GM18505 (cell line): ENCODE measurements at regions not wholly inside any gene's neighbourhood (a gene's known extent, or its start where the extent isn't known, plus 50 kb on each side); places are given as distances from the start of the nearest gene placed in this dataset.
"Not testable (repeated sequence)": the region's sequence is repeated elsewhere in the genome, so short reads cannot be mapped to it uniquely, and the experiment has no call there.

Experiments used
- ATAC-seq: cut with Tn5 transposase; IDR thresholded peaks from one replicate; pipeline ENCODE4 v1.9.1; 2021; ENCODE audit not compliant: unreplicated experiment
- POLR2A ChIP-seq: IDR thresholded peaks from 4 replicates; pipeline ENCODE4 v1.6.1; 2011; ENCODE audit warnings: borderline replicate concordance; ENCODE audit not compliant: insufficient read depth, insufficient read length; ENCODE audit errors: extremely low read depth

DNA sequence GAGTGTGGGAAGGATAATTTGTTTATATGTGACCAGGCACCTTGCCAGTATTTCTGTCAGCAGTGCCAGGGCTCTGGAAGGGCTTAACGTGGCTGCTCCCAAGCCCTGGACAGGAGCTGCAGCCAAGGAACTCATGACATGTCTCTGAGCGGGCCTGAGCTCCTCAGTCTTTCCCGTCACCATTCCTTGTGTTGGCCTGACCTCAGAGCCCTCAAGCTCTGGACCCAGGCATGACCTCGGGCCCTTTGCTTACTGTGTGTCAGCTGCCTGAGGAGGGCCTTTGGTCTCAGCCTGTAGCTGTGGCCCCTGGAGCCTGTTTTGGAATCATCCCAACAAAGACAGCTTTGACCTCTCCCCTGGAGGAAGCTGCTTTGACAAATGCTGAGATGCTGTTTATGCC is 264.1 kb upstream of the PLET1 start:
- no peak for ATAC-seq

DNA sequence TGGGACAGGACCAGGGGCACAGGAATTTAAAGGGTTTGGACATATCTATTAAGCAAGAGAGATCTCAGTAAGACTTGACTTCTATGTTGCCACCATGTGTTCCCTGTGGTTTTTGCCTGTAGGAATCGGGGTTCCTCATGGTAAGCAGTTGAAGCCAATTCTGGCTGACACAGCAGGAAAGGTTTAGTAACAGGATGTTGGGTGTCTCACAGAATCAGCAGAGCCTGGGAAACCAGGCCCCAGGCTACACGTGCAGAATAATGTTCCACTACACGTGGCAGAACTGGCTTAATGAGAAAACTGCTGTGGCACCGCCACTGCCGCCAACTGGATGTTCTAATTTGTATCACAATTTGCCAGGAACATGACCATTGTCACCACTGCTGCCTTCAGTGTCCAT is 264.6 kb upstream of the PLET1 start:
- no peak for ATAC-seq
- no peak for TF ChIP-seq POLR2A

More for the DNA sequence above, 264.1 kb upstream of the PLET1 start:
- no peak for TF ChIP-seq POLR2A

DNA sequence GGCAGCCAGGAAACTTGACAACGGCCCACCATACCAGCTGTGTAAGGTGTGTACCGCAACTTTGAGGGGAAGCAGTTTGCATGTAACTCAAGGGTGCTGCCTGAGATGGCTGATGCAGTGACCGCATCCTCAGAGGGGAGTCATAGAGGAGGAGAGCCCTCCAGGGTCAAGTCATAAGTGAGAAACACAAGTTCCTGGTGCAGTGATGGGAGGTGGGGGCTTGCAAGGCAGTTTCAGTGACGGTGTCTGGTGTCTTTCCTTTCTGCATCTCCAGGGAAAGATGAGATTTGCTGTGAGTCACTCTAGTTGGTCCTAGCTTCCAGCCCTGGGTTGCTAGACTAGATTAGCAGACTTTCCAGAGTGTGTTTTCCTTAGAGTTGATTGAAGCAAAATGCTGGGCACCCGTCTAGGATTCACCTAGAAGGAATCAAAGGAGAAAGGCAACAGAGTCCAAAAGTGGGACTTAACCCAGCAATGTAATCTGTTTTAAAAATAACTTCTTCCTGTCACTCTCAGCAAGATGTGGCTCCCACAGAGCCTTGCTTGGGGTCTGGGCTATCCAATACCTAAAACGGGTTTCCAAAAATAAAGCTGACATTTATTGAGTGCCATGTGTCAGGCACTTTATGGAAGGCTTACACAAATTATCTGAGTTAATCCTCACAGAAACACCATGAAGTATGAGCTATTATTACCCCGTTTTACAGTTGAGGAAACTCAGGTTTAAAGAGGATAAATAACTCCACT is 265.4 kb upstream of the PLET1 start:
- no peak for ATAC-seq

DNA sequence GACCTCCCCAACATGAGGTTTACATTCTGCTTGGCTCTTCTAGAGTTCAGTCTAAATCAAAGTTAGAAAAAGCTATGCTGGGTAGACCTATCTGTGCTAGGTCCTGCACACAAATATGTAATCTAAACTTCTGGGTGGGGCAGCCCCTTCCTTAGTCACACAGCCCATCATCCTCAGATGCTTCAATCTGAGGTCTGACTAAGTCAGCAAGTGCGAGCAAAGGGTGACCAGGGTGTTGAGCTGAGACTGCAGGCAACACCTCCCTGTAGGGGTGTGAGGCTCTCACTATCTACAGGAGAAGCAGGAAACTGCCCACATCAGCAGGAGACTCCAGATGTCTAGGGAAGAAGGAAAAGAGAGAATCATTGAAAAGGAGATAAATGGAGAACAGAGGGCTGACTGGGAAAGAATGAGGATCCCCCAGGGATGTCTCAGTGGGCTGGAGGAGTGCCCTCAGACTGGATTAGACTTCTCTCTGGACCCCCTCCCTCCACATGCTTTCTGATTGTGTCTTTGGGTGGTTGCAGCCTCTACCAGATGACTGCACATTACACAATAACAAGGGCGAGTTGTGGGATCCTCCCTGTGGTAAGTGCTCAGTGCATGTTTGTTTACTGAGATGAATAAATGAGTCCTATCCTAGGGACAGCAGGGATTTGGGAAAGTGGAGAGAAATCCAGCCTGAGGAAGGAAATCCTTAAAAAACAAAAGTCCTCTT is 266.2 kb upstream of the PLET1 start:
- no peak for TF ChIP-seq POLR2A
- ATAC-seq = no peak

More for the DNA sequence above, 265.4 kb upstream of the PLET1 start:
- TF ChIP-seq POLR2A = no peak

DNA sequence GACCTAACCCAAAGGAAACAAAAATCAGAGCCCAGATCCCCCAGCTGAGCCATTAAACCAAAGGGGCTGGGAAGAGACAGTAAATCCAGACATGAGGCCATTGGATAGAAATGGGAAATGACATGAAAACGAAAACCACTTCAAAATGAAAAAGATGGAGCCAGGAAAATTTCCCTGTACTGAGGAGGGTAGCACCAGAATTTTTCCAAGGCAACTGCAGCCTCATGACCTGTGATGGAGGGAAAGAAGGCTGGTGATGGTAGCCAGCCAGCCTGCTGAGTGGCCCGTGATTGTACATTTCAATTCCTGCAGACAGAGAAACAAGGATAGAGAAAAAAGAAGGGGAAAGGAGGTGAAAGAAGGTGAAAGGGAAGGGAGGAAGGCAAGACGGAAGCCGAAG is 268.4 kb upstream of the PLET1 start:
- TF ChIP-seq POLR2A = no peak
- no peak for ATAC-seq

DNA sequence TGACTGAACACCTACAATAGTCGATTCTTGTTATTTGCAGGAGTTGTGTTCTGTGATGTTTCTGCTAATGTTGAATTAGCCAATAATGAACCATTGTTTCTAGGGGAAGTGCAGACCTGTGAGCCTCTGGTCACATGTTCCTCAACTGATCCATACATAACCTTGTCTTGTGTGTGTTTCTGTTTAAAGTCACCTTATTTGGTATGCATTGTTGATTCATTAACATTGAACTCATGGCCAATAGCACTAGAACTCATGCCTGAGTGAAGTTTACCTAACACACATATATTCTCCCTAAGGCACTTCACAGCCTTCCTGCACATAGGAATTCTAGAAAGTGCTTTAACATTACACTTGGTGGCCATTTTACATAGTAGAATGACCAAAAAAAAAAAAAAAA is 271.8 kb upstream of the PLET1 start:
- no peak for TF ChIP-seq POLR2A
- no peak for ATAC-seq

DNA sequence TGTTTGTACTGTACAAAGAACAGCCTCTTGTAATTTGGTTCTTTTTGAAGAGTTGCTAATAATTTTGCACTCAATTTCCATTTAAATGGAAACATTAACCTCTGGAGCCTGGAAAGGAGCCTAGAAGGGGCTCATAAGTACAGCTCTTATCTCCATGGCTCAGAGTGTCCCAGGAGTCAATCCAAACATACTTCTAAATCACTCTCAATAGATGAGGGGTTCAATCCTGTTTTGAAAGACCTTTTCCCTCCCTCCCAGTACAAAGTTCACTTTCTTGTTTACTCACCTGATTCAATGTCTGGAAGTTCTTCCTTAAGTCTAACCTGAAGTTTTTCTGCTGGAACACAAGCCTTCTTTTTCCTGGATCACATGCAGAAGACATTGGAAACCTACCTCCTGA is 273.0 kb upstream of the PLET1 start:
- no peak for ATAC-seq
- TF ChIP-seq POLR2A = no peak

DNA sequence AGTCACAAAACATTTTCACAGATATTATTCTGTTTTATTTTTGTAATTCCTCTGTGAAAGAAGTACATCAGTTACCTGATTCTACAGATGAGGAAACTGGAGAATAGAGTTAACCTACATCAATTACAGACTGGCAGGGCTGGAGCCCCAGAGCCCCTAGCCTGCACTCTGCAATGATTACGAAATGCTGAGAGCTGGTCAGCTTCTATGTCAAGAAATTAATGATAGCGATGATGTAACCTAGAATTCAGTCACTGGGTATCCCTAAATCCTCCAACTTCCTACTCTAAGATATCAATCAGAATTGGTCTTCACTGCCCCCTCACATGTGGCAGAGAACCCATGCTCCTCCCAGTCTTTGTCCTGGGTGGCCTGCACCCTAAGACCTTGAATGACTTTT is 273.5 kb upstream of the PLET1 start:
- no peak for ATAC-seq
- TF ChIP-seq POLR2A = no peak

DNA sequence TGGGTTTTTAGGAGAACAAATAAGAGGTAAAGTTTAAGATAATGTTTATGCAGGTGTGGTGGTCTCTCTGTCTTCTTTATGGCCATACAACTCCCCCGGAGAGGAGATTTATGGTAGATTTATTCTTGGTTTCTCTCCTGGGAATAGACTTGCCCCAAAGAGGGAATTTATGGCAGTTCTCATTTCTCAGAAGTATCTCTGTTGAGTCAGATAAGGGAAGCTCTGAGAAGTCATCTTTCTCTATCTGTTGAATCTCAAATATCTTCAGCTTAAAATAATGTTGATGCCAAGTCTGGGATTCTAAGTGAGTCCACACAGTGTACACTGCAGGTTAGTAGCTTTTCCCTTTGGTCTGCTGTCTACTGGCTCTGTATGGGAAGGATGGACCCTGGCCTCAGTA is 276.4 kb upstream of the PLET1 start:
- TF ChIP-seq POLR2A = no peak
- ATAC-seq = no peak

DNA sequence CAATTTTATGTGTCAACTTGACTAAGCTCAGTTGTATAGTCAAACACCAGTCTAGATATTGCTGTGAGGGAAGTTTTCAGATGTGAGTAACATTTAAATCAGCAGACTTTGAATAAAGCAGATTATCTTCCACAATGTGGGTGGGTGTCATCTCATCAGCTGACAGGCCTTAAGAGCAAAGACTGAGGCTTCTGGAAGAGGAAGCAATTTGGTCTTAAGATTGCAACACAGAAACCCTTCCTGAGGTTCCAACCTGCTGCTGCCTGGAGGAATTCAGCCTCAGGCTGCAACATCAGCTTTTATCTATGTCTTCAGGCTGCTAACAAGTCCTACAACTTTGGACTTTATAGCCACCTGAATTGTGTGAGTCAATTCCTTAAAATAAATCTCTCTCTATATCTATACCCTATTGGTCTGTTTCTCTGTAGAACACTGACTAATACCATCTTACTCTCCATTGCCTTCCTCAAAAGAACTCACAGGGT is 277.2 kb upstream of the PLET1 start:
- no peak for ATAC-seq

DNA sequence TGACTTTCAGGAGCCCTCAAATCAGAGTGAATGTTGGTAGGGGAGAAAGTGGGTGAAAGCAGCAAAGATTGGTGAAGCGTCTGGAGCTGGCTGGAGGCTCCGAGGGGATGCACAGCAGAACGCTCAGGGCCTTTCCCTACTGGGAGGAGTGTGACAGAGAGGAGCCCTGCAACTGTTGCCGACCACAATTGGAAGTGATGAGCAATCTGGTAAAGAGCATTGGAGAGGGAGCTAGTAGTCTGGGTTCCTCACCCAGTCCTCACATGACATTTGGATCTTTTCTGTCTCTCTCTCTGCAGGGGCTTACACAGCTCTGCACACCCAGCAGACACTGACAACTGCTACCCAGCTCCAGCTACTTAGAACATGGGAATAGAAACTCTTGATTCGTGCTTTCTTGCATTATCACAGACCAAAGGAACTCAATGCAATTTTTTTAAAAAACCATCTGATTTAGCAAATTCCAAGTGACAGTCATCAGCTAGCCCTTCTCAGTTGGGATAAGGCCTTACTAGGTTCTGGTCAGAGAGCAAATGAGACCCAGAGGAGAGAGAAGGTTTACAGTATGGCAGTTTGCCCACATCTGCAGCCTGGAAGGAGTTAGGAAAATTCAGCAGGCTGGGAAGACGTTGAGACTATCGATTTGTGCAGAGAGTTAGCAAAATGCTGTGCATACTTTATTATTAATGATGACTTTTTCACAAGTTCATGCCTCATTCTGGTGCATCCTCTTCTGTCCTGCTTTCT is 278.0 kb upstream of the PLET1 start:
- ATAC-seq = no peak

More for the DNA sequence above, 277.2 kb upstream of the PLET1 start:
- no peak for TF ChIP-seq POLR2A

DNA sequence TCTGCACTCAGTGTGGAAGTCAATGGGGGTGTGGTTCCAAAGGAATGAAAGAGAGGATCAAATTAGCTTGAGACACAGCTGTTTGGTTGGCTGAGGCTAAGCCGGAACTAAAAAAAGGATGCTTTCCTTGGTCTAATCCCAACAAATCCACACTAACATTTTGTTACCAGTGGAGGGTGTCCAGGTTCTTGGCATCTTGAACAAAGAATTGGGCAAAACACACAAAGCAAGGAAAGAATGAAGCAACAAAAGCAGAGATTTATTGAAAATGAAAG is 278.6 kb upstream of the PLET1 start:
- ATAC-seq = not testable (repeated sequence)

More for the DNA sequence above, 278.0 kb upstream of the PLET1 start:
- no peak for TF ChIP-seq POLR2A

DNA sequence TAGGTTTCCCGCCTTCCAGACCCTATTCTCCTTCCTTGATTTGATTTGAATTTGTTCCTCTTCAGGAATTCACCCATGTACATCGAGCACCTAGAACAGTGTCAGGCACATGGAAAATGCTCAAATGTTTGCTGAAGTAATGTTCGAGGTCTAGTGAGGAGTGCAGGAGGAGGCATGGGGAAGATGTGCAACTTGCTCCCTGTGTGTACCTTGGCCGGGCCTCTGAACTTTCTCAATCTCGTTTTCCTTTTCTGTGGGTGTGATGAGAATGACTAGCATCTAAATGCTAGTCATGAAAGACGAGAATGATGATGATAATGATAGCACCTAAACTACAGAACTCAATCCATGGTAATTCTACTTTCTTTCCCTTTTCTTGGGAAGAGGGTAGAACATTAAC is 279.1 kb upstream of the PLET1 start:
- no peak for ATAC-seq

DNA sequence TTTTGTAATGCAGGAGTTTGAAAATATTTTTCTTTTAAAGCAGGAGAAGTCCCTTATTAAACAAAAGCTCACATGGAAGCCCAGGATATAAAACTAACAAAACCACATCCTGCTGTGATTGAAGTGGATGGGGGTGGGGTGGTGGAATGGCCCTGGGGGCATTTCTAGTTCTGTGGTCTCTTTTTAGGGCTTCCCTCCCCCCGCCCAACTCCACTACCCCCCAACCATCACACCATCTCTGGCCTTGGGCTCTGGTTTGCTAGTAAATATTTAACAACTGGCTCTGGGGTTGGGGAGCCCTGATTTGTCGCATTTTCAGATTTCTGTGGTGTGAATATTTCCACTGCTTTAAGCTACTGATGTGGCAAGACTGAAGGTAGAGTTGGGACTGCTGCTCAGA is 279.6 kb upstream of the PLET1 start:
- no peak for TF ChIP-seq POLR2A
- ATAC-seq = no peak

More for the DNA sequence above, 279.1 kb upstream of the PLET1 start:
- no peak for TF ChIP-seq POLR2A
